ENCODE measurements at regions not wholly inside any gene's neighbourhood (a gene's known extent, or its start where the extent isn't known, plus 50 kb on each side); places are given as distances from the start of the nearest gene placed in this dataset.

GRCh38 chr22:34135749-34136148 is 215.5 kb upstream of the LARGE1 start:
- intact Hi-C loops (cut with micrococcal nuclease), result no loop called here

DNA sequence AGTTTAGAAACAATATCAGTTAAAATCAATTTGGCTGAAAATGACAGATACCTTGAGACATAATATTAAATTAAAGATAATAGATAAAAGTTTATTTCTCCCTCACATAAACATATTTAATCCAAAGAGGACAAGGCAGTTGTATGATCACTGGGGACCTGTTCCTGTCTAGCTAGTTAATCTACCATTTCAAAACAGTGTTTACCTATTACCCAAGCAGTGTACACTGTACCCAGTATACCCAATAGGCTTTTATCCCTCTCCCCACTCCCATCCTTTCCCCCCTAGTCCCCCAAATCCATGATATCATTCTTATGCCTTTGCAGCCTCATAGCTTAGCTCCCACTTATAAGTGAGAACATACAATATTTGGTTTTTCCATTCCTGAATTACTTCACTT is 229.7 kb upstream of the LARGE1 start:
- intact Hi-C loops (cut with micrococcal nuclease), result no loop called here

DNA sequence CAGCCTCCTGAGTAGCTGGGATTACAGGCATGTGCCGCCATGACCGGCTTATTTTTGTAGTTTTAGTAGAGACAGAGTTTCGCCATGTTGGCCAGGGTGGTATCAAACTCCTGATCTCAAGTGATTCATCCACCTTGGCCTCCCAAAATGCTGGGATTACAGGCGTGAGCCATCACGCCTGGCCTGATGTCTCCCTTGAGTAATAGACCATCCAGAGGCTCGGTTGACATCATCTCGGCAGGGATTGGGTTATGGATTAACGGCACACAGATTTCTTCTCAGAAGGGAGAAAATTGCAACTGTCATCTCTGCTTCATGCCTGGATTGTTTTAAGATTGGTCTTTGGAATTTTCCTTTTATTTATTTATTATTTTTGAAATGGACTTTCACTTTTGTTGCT is 239.2 kb upstream of the LARGE1 start:
- intact Hi-C loops (cut with micrococcal nuclease), result no loop called here

DNA sequence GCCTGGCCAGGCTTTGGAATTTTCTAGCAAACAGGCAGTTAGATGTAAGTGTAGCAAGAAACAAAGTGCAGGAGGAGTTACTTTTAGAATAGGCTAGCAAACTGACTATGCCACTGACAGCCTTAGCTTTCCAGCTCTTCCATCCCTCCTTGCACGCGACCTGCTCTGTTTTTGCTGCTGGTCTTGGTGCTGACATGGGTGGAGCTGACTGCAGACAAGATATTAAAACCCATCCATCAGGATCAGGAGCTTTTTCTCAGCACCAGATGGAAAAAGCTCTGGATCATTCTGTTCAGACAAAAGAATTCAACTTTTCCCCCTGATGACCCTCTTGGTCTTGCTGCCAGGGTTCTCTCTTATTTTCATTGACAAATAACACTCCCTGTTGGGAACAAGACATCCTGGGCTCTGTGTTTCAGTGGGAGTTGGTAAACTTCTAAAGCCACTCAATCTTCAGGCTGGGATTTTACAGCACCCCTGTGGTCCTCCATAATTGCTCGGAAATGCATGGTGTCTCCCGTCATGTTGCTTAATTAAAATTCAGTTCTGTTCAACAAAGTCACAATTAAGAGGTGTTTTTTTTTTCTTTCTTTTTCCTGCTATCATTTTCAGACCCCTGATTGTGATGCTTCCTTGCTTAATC is 240.0 kb upstream of the LARGE1 start:
- intact Hi-C loops (cut with micrococcal nuclease), result no loop called here

DNA sequence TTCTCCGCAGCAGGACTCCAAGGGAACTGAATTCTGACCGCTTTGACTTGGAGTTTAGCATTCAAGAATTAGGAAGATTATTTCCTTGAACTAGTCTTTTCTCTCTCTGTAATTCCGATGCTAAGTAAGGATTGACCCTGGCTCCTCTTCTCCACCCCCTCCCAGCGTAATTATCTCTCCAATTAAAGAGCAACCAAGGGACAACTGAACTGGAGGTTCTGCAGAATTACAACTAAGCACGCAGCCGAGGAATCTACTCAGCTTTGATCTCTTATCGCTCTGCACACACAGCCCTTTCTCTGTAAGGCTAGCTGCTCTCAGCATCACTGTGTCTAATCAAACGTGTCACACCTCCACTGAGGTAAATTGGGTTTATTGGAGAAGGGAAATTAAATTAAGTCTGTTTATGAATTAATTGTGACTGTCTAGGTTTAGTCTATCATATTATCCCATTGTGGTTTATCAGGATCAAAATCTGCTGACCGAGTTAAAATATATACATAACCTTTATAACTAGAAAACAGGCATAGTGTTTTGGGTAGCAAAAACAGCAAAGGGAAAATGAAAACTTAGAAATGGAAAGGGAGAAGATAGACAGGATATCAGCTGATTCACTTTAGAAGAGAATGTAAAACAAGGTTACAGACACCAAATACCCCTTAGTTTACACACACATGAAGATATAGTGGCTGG is 241.3 kb upstream of the LARGE1 start:
- intact Hi-C loops (cut with micrococcal nuclease), result no loop called here

GRCh38 chr22:34198976-34199375 is 278.7 kb upstream of the LARGE1 start:
- intact Hi-C loops (cut with micrococcal nuclease), result no loop called here

DNA sequence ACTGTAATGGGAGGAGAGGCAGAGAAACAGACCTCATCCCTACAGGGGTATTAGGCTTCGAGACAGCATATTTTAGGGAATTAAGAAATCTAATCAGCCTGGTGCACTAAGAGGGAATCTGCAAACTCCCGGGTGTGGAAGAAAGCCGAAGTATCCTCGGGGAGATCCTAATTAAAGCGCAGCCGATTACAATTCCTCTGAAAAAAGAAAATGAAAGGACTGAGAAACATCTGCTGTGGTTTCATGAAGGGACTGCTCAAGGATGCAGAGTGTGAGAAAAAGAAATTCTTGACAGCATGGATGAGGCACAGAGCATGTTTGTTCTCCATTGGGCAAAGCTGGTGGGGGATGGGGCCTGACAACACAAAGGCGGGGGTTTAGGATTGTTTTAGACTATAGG is 290.0 kb upstream of the LARGE1 start:
- intact Hi-C loops (cut with micrococcal nuclease), result no loop called here

- intact Hi-C loops (cut with micrococcal nuclease), result no loop called here
These were observed 294.1 kb upstream of the LARGE1 start for GRCh38 chr22:34214372-34214771.

- intact Hi-C loops (cut with micrococcal nuclease), result no loop called here
These were observed 305.0 kb upstream of the LARGE1 start for GRCh38 chr22:34225278-34225677.

DNA sequence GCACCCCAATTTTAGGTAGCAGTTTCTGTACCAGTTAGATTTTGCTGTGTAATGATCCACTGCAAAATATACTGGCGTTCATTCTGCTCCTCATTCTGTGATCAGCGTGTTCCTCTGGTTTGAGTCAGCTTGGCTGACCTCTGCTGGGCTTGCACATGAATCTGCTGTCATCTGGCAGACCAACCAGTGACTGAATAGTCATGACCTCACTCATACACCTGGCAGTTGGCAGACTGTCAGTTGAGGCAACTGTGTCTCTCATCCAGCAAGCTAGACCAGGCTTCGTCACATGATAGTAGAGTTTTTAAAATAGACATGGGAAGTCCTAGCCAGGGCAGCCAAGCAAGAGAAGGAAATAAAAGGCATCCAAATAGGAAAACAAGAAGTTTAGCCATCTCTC is 316.3 kb upstream of the LARGE1 start:
- intact Hi-C loops (cut with micrococcal nuclease), result no loop called here

- intact Hi-C loops (cut with micrococcal nuclease), result no loop called here
These were observed 319.1 kb upstream of the LARGE1 start for GRCh38 chr22:34239421-34239820.

GRCh38 chr22:34243023-34243422 is 322.7 kb upstream of the LARGE1 start:
- intact Hi-C loops (cut with micrococcal nuclease), result no loop called here

DNA sequence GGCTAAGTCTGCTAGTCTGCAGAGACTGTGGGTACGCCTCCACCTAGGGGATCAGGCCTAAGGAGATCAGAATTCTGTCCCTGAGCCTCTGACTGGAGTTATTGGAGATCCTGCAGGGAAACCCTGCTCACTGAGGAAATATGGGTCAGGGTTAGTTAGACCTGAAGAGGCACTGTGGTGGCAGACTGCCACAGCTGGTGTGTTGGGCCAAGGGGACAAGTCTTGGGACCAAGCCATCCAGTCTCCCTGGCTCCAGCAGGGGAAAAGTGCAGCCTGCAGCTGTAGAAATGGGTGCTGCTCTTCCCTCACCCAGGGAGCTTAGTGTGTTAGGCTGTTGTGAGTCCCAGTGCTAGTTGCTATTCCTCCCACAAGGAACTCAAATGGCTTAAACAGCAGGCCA is 334.8 kb upstream of the LARGE1 start:
- intact Hi-C loops (cut with micrococcal nuclease), result no loop called here

- intact Hi-C loops (cut with micrococcal nuclease), result no loop called here
These were observed 357.8 kb upstream of the LARGE1 start for GRCh38 chr22:34278121-34278520.

GRCh38 chr22:34281738-34282137 is 361.5 kb upstream of the LARGE1 start:
- intact Hi-C loops (cut with micrococcal nuclease), result no loop called here

GRCh38 chr22:34283844-34284243 is 363.6 kb upstream of the LARGE1 start:
- intact Hi-C loops (cut with micrococcal nuclease), result no loop called here

DNA sequence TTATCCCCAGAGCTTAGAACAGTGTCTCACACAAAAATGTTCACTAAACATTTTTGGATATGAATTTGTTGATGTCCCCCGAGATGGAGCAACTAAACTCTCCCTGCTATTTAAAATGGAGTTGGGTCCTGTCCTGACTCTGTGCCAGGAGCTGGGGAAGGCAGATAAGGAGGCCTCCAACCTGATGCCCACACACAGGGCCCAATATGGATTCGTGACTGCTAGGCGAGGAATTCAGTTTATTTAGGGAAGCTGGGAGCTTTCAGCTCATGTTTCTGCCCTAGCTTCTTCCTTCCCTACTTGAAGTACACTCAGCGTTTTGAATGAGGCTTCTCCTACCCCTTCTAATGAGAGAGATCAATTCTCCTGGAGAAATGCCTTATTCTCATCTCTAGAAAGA is 373.0 kb upstream of the LARGE1 start:
- intact Hi-C loops (cut with micrococcal nuclease), result no loop called here

DNA sequence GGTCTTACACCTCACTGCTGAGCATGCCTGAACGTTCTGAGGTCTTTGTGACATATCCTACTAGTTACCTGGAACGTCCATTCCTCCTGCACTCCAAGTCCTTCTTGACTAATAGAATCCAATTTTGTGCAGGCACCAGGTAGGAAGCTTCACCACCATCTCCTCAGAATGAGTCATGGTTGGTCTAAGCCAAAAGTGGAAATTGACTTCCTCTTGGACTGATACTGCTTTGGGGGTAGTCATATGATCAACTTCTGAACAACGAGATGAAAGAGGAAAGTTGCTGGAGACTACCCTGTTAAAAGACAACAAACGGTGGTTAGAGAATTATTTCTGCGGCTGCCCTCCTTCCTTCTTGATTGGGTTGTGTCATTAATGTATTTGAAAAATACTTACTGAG is 374.2 kb upstream of the LARGE1 start:
- intact Hi-C loops (cut with micrococcal nuclease), result no loop called here

DNA sequence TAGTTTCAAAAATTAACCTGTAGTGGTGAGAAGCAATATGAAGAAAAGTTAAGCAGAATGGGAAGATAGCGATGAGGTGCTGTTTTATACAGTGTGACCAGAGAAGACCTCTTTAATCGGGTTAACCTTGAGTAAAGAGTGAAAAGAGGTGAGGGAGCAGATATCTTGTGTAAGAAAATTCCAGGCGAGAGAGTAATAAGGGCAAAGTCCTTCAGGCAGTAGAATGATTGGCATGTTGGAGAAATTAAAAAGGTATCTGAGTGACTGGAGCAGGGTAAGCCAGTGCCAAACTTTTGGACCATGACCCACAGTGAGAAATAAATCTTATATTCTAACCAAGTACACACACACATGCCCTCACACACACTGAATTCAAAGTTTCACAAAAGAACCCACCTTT is 374.7 kb upstream of the LARGE1 start:
- intact Hi-C loops (cut with micrococcal nuclease), result no loop called here

DNA sequence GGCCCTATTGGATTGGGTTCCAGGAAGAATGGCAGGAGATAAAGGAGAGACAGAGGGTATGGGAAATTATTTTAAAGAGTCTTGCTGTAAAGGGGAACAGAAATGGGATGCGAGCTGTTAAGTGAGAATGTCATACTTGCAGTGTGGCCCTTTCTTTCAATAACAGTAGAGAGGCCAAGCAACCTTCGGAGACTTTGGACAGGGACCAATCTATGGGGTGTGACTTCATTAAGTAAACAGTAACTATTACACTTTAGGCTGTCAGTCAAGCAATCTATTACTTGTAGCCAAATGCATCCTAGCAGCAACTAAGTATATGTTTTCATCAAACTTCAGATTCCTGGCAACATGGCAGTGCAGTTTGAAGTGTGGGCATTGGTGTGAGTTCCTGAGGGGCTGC is 376.2 kb upstream of the LARGE1 start:
- intact Hi-C loops (cut with micrococcal nuclease), result no loop called here

DNA sequence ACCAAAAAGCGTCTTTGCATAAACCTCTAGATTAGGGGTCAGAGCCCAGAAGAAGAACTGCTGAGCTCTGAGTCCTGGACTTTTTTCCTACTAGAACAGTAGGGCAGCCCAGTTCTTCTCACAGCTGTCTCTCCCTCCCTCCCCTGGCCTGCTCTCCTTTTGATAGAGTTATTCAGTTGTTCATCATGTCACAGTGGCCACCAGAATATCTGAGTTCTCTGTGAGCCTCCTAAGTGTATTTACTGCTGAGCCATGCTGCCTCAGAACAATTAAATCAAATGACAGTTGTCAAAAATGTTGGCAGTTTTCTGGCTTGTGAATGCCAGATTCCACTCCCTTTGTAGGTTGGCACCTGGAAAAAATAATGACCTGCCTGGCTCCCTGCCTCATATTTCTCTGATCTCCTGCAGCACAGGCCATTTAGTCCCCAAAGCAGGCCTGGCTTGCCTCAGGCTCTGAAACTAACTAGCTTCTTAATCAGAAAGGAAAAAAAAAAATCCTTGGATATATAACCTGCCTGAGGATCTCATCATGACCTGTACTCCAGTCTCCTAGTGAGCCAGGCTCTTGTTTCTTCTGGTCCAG is 377.4 kb upstream of the LARGE1 start:
- intact Hi-C loops (cut with micrococcal nuclease), result no loop called here

DNA sequence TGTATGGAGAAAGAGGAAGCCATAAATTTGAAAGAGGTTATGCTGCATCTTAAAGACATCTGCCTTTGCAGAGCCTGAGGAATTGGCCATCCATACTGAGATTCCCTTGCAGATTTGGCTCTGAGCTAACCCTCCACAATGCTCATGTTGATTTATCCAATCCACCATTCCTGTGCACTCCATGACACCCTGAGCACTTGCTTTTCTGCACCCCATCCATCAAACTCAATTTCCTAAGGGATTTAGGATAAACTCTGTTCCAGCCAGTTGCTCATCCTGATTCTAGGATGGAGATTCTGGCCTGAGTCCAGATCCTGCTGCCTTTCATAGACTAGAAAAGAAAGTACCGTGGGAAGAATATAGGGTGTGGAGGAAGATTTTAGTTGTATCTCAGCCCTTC is 379.2 kb upstream of the LARGE1 start:
- intact Hi-C loops (cut with micrococcal nuclease), result no loop called here

- intact Hi-C loops (cut with micrococcal nuclease), result no loop called here
These were observed 381.3 kb upstream of the LARGE1 start for GRCh38 chr22:34301569-34301968.

Measured in T-helper 2 cell treated with Interferon-gamma antibody and Interleukin-4, amounts not matched to agents 100 ng/mL and 5 ng/mL, for 36 hours (primary cell).